Gastroesophageal sphincter (tissue), 4 donors: ENCODE measurements at regions not wholly inside any gene's neighbourhood (a gene's known extent, or its start where the extent isn't known, plus 50 kb on each side); places are given as distances from the start of the nearest gene placed in this dataset.

Experiments
- ATAC-seq: fragments of 150-250 bp; one replicate; pipeline ENCODE4 v1.9.1; 2016; ENCODE audit warnings: mild to moderate bottlenecking, moderate library complexity
- H3K27ac ChIP-seq, 4 donors: fragments of 200-600 bp; sonication (generic) in 3 of 4; 1 replicate in 3 of 4; 2 replicates in 1 of 4; pipeline ENCODE4 v1.5.1; 2016 to 2019
- H3K27me3 ChIP-seq: fragments of 200-600 bp; sonication (generic); one replicate; pipeline ENCODE4 v1.5.1; 2019
- H3K36me3 ChIP-seq, 2 donors: fragments of 200-600 bp; sonication (generic); one replicate each; pipeline ENCODE4 v1.5.1; 2019; ENCODE audit warnings: control low read depth in 1 of 2
- H3K4me1 ChIP-seq, 3 donors: fragments of 200-600 bp; sonication (generic); 1 replicate in 2 of 3; 2 replicates in 1 of 3; pipeline ENCODE4 v1.5.1; 2016 to 2019; ENCODE audit warnings: control low read depth in 2 of 3
- H3K4me3 ChIP-seq, 2 donors: fragments of 200-600 bp; sonication (generic); one replicate each; pipeline ENCODE4 v1.5.1; 2019; ENCODE audit warnings: mild to moderate bottlenecking in 1 of 2, moderate library complexity in 1 of 2
- H3K9me3 ChIP-seq, 3 donors: fragments of 200-600 bp; sonication (generic); one replicate each; pipeline ENCODE4 v1.5.1; 2017 to 2019; ENCODE audit warnings: control low read depth in 2 of 3
- CTCF ChIP-seq, 4 experiments: fragments of 200-600 bp in 2 of 4; fragments of 450-650 bp in 2 of 4; sonication (generic) in 1 of 4; IDR thresholded peaks; one replicate each; pipeline ENCODE4 v1.5.1; 2017 to 2019; ENCODE audit warnings: antibody characterized with exemption in 4 of 4, mild to moderate bottlenecking in 2 of 4, moderate library complexity in 2 of 4
- EP300 ChIP-seq: sonication (generic); formaldehyde crosslinking; IDR thresholded peaks from one replicate; pipeline ENCODE4 v1.6.1; 2017; ENCODE audit warnings: antibody characterized with exemption, mild to moderate bottlenecking
- POLR2A ChIP-seq, 2 donors: fragments of 450-650 bp; IDR thresholded peaks; one replicate each; pipeline ENCODE4 v1.6.1; 2017; ENCODE audit warnings: antibody characterized with exemption in 2 of 2, mild to moderate bottlenecking in 2 of 2, moderate library complexity in 1 of 2
- POLR2AphosphoS5 ChIP-seq: sonication (generic); formaldehyde crosslinking; IDR thresholded peaks from one replicate; pipeline ENCODE4 v1.6.1; 2017; ENCODE audit warnings: antibody characterized with exemption
- WGBS, 2 donors: methylation state at CpG; one replicate each; pipeline ENCODE4 v1.1.5; 2018; ENCODE audit warnings: low coverage in 1 of 2; 5-methylcytosine and 5-hydroxymethylcytosine counted together

GRCh38 chr9:126063326-126063725 lies 263.3 kb upstream of the MVB12B start:
- TF ChIP-seq POLR2A (IDR thresholded peaks at IDR 0.05): no peak
- no peak for TF ChIP-seq CTCF (IDR thresholded peaks at IDR 0.05)
- TF ChIP-seq POLR2AphosphoS5: no peak
- no peak for TF ChIP-seq EP300
- H3K27me3 ChIP-seq: peaks cover 18% of the 10 kb centered on the region
- H3K9me3 ChIP-seq: no peaks in the 10 kb centered on the region
- ATAC-seq: no peak
- no peaks in the 10 kb centered on the region for H3K36me3 ChIP-seq
- WGBS, 2 donors: 80% methylated on average over 2 of the region's 5 CpGs; no CpG with 5 or more reads in 1 of the 2 donors
- H3K4me1 ChIP-seq: no peaks in the 10 kb centered on the region
- H3K4me3 ChIP-seq: no peak overlapping the region
- no peak overlapping the region for H3K27ac ChIP-seq

GRCh38 chr9:126066131-126066530 lies 260.5 kb upstream of the MVB12B start:
- no CpG with 5 or more reads among the region's 6 CpGs for WGBS, 2 donors
- H3K9me3 ChIP-seq: no peaks in the 10 kb centered on the region
- peaks cover 26% of the 10 kb centered on the region for H3K27me3 ChIP-seq
- no peak overlapping the region for H3K27ac ChIP-seq
- TF ChIP-seq CTCF (IDR thresholded peaks at IDR 0.05) (no peak), EP300 (no peak)
- ATAC-seq: no peak
- H3K36me3 ChIP-seq: no peaks in the 10 kb centered on the region
- H3K4me1 ChIP-seq: no peaks in the 10 kb centered on the region
- no peak overlapping the region for H3K4me3 ChIP-seq

GRCh38 chr9:126067031-126067734 lies 259.4 kb upstream of the MVB12B start:
- no peak for ATAC-seq
- no peaks in the 10 kb centered on the region for H3K9me3 ChIP-seq
- H3K4me3 ChIP-seq: no peak overlapping the region
- H3K4me1 ChIP-seq: no peaks in the 10 kb centered on the region
- no peaks in the 10 kb centered on the region for H3K36me3 ChIP-seq
- 20% methylated on average over 1 of the region's 4 CpGs; no CpG with 5 or more reads in 1 of the 2 donors for WGBS, 2 donors
- no peak overlapping the region for H3K27ac ChIP-seq
- TF ChIP-seq POLR2A (IDR thresholded peaks at IDR 0.05): no peak
- no peak for TF ChIP-seq POLR2AphosphoS5
- TF ChIP-seq CTCF (IDR thresholded peaks at IDR 0.05): no peak
- TF ChIP-seq EP300: no peak
- peaks cover 34% of the 10 kb centered on the region for H3K27me3 ChIP-seq

GRCh38 chr9:126068534-126069230 lies 257.9 kb upstream of the MVB12B start:
- Histone ChIP-seq H3K4me1 (no peaks in the 10 kb centered on the region), H3K27ac (no peak overlapping the region), H3K27me3 (peaks cover 34% of the 10 kb centered on the region), H3K9me3 (no peaks in the 10 kb centered on the region), H3K36me3 (no peaks in the 10 kb centered on the region), H3K4me3 (no peak overlapping the region)
- 96 to 100% methylated on average over 2 to 5 of the region's 17 CpGs for WGBS, 2 donors
- no peak for ATAC-seq
- TF ChIP-seq CTCF (IDR thresholded peaks at IDR 0.05) (no peak), EP300 (no peak), POLR2AphosphoS5 (no peak), POLR2A (IDR thresholded peaks at IDR 0.05) (no peak)
